IPS-NIHi7 (cell line): ENCODE measurements at regions not wholly inside any gene's neighbourhood (a gene's known extent, or its start where the extent isn't known, plus 50 kb on each side); places are given as distances from the start of the nearest gene placed in this dataset.
A peak's percentile ranks its signal among the peaks of the same experiment; 100 is the strongest.
"Not testable (repeated sequence)": the region's sequence is repeated elsewhere in the genome, so short reads cannot be mapped to it uniquely, and the experiment has no call there.

Experiments
- DNase-seq: peaks from one replicate; pipeline ENCODE4 v3.0.0; 2012; ENCODE audit warnings: mixed read lengths; ENCODE audit errors: extremely low spot score

DNA sequence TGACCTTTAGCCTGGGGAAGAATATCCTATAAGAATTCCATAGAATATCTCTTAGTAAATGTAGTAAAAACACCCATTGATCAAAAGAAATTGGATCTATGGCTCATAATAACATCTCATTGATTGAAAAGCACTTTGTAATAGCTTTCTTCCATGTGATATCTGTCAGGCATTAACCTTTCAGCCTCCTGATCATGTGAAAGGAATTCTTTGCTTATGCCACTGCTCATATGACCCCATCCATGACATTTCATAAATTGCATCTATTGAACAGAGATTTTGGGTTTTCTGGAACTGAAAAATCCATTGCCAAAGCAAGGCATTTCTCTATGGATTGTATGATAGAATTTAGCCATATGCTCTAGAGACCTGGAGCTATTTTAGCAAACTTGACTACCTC, 519.3 kb upstream of the PFKP start:
- no peak for DNase-seq

DNA sequence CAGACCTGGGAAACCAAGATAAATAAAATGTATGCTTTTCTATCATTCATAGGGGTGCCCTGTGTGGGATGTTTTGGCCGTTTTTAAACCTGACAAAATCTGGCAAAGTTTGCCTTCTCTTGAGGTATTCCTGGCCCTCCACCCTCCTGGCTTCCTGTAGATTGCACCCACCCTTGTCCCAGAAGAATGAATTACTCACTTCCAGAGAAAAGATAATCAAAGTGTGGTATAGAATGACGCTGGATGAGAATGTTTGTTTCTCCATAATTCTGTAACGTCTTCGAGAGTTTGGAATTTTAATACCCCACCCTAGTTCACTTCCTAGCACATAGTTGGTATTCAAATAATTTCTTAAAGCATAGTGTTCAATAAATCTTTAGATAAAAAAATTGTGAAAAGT, 519.7 kb upstream of the PFKP start:
- DNase-seq = no peak

DNA sequence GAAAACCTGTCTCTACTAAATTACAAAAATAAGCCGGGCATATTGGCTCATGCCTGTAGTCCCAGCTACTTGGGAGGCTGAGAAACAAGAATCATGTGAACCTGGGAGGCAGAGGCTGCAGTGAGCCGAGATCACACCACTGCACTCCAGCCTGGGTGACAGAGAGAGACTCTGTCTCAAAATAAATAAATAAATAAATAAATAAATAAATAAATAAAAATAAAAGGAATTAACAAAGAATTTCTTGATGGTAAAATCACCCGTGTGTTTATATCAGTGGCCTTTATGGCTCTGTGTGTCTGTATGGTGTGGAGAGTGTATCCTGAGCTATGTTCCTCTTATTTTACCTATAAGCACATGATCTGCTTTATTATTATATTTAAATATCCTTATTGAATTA, 520.5 kb upstream of the PFKP start:
- DNase-seq = not testable (repeated sequence)

DNA sequence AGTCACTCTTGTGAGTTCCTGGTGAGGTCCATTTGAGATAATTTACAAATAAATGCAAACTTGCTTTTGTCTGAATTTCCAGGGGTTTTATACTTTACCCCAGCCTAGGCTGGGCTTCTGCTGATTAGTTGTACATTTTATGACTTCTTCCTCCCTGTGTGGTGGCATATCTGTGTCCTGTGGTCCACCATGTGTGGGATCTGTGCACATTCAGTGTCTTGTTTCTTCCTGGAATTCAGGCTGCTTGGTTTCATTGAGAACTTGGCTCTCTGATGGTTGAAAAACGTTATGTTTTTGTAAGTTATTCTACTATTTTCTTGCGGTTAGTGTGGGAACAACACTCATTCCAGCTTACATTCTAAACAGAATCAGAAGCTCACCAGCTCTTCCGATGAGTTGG, 523.4 kb upstream of the PFKP start:
- no peak for DNase-seq

DNA sequence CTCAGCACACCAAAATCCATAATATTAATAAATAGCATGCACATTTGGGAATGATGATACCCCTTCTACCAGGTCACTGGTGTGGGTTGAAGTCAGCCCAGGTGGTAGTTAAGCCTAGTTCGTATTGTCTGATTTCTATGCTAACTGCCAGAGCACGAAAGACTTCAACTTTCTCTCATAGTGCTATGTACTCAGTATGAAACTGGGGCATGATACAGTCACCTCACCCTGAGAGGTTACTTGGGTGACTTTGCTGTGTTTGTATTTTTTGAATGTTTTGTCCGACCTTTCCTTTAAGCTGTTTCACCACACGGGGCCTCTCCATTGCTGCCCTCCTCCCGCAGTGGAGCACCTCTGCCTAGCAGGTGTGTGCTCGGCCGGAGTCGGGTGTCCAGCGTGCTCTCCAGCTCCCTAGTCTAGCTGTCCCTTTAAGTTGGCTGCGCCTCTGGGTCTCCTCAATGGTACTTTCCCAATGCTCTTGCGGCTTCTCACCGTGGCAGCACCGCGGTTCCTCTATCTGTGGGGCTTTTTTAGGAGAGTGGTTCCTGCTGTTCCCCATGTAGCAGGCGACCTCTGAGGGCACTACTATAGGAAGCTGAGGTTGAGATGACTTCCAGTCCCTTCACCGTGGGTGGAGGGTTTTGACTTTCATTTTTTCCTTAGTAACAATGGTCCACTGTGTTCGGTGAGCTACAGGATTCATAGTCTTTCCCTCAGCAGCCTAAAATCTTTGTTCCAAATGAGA, 524.0 kb upstream of the PFKP start:
- no peak for DNase-seq

DNA sequence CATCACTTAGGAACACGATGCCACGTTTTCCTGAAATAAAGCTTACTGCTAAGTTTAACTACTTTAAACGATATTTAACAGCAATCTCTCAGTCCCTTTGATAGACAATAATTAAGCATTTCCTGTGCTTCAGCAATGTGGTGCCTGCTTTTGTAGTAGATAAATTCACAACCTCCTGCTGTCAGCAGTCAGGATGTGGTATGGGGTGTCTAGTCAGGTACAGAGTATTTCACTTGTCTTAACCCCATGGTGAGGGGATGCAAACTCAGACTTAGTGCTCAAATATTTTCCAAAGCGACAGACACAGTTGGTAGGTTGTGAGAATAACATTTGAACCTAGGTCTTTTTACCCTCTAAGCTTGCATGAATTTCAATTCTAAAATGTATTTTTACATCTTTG, 526.2 kb upstream of the PFKP start:
- no peak for DNase-seq

DNA sequence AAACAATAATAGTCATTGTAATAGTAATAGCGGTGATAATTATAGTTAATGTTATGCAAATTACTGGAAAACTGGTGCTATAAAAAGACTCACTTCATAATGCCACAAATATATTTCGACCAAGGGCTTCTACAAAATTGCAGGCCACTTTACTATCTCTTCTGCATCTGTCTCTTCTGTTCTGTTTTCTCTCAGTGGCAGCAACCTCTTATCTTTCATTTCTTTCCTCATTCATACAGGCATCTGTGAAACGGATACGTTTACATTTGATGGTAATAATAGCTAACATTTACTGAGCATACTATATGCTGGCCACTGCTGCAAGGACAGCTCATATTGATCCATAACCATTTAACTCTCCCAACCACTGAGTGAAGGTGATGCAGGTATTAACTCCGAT, 537.4 kb upstream of the PFKP start:
- DNase-seq = no peak

DNA sequence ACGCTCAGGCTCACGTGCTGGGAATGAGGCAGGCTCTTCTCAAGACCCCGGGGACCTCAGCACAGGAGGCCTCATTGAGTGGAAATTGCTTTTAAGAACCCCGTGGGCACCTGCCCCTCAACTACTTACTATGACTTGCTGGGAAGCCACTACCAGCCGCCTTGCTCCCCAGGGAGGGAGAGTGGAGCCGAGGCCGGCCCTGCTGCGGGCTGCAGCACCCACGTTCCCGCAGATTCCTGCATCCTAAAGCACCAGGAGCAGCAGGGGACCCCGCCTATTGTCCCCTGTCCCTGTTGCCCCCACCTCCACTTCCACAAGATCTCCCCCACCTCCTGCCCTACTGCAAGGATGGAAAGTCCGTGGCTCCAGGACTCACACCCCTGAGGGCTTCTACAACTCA, 541.6 kb upstream of the PFKP start:
- DNase-seq = no peak

DNA sequence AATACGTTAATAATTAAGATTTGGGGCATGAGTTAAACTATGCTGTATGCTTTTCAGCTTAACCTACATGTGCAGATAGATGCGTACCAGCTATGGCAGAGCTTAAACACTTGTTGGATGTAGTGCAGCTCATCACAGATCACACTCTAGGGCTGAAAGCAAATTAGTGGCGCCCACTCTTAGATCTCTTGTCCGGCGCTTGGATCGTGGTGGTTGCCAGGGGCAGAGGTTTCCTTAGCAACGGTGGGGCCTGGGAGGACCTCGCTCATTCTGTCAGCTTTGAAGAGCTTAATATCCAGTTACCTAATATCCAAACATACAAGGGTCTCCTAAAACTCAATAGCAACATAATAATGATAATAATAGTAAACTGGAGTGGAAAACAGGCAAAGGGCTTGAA, 548.2 kb upstream of the PFKP start:
- DNase-seq = no peak

DNA sequence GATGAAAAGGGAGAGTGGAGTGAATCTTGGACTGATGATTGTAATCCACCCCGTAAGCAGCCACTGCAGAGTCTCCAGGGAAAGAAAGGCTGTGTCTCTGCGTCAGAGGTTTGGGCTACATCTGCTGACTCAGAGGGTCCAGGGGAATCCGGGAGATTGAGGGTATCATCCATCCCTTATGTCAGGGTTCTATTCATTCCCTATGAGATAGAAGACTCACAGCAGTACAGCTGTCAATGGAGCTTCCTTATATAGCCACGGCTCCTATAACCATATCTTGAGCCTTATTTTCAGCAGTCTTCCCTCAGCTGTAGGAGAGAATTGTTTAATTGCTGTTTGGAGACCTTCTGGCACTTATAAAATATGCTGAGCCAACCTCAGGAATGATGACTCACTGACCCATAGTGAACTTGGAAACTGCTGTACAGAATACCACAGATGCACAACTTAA, 558.2 kb upstream of the PFKP start:
- no peak for DNase-seq

DNA sequence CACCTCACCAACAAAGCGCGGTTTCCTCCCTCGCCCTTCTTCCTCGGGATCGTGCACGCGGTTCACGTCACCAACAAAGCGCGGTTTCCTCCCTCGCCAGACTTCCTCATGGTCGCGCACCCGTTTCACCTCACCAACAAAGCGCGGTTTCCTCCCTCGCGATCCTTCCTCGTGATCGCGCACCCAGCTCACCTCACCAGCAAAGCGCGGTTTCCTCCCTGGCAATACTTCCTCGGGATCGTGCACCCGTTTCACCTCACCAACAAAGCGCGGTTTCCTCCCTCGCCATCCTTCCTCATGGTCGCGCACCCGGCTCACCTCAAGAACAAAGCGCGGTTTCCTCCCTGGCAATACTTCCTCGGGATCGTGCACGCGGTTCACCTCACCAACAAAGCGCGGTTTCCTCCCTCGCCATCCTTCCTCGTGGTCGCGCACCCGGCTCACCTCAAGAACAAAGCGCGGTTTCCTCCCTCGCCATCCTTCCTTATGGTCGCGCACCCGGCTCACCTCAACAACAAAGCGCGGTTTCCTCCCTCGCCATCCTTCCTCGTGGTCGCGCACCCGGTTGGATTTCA, 565.9 kb upstream of the PFKP start:
- not testable (repeated sequence) for DNase-seq

DNA sequence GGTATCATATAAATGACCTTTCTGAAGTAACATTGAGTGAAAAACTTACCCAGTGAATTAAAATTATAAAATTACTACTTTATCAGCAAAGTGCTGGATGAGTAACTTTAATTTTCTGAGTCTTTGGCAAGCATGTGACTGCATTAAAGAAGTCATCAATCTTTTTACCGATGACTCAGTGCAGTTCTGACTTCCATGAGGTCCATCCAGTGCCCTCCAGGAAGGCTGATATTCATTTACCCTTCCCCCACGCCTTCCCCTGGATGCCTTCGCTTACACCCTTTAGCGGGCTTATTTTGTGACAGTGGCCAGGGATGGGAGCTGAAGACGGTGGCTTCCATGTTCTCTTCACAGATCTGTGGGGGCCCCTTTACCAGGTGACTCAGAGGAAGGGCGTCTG, 572.9 kb upstream of the PFKP start:
- no peak for DNase-seq

DNA sequence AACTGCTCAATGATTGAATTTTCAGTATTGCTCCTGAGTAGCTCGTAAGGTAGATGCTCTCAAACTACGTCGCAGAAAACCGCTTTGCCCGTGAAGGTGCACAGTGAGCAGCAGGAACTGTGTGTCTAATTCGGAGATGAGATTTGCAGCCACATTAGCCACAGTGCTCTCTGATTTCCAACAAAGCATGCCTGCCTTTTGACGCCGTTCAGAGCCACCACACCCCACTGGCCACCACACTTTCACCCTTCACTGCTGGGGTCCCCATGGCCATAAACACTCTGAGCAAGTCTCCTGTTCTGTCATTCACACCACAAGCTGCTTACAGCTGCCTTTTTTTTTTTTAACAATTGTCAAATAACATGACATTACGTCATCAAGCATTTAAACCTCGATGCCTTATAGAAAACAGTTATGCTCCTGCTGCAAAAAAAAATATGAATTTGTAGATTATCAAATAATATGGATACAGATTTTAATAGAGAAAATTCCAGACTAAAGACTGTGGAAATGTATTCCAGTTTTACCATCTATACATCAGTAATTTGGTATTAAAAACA, 578.8 kb upstream of the PFKP start:
- no peak for DNase-seq

DNA sequence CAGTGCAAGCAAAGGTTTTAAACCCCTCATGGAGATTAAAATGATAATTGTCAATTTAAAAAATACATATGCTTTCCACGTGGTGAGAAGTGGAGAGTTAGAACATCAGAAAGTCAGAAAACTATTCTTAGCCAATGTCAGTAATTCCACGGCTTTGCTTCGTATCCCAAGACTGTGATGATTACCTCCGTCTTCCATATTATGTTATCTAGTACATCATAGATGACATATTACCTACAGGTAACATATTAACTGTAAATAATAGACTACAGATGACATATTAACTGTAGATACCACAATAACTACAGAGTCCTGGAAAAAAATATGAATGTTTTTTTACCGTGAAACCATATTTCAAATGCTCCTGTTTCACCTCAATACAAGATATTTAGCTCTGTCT, 579.4 kb upstream of the PFKP start:
- DNase-seq = no peak

DNA sequence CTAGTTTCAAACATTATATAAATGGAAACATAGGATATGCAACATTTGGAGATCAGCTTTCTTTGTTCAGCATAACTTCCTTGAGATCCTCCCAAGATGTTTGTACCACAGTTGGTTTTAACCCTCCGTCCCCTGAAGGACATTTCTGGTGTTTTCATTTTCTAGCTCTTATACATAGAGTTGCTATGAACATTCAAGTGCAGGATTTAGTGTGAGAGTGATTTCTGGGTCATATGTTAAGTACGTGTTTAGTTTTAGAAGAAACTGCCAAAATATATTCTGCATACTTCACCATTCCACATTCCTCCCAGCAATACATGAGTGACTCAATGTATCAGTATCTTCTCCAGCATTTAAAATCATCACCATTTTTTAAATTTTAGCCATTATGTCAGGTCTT, 588.7 kb upstream of the PFKP start:
- no peak for DNase-seq

DNA sequence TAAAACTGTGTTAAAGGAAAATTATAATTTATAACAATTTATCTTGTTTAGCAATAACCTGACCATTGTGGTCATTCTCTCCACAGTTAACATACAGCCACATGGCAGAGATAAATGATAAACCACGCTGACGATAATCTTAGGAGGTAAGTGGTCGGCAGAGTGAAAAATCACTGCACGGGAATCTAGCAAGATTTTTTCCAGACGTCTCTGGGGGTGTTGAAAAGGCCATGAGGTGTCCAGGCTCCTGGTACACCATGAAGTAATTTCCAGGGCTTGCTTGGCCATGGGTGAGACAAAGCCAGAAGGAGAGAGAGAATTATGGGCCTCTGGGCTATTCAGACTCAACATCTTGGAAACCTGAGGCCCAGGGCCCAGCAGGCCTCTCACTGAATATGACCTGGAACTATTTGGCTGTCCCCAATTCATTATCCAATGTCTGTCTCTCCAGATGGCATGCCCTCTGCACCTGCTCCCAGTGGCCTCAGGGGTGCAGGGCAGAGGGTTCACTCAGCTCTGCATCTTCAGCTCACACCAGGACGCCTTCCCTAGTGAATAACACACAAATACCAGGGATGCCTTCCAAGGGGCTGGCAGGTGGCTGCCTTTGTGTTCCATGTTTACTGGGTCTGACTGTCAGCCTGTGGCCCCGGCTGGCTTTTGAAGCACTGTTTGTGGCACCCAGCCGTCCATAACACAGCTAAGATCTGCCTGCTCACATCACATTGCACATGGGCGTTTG, 590.4 kb upstream of the PFKP start:
- DNase-seq = peak; percentile 73

DNA sequence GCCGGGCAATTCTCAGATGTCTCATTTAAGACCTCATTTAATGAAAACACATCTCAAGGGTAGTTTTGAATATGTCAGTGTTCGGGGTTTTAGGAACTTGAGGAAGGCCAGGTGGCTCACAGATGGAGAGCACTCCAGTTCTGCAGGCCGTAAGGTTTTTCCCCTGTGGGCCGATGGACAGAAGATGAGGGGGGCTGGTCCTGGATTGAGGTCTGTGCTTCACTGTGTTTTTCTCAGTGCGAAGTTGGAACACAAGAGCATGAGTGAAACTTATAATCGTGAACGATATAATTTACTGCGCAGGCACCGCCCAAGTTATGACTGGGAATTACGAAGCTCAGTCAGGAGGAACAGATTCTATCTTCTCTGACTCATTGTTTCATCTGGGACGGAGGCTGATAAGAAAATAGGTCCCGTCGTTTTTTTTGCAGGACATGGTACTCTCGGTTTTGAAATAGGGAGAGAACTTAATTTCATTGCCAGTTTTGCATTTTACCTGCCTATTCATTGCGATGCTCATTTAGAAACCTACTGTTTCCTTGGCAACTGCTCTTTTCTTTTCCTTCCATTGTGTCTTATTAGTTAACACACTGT, 591.0 kb upstream of the PFKP start:
- DNase-seq = no peak

DNA sequence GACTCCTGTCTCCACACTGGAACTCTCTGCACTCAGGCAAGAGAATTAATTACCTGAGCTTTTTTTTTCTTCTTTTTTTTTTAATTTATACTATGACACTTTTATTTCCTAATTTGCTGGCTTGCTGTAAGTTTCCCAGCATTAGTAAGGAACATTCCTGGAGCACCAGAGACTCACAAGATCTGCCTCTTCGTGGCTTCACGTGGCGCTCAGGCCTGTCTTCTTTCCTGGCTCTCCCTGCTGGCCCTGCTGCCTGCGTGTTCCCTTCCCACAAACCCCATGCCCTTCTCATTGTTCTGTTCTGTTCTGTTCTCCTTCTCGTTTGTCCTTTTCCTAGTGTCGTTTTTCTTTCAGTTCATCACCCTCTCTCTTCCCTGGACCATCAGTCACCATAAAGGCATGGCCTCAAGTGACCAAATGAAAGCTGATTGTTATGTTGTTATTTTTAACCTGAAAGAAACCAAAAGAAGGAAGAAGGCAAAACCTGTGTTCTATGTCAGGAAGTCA, 591.6 kb upstream of the PFKP start:
- DNase-seq = no peak

DNA sequence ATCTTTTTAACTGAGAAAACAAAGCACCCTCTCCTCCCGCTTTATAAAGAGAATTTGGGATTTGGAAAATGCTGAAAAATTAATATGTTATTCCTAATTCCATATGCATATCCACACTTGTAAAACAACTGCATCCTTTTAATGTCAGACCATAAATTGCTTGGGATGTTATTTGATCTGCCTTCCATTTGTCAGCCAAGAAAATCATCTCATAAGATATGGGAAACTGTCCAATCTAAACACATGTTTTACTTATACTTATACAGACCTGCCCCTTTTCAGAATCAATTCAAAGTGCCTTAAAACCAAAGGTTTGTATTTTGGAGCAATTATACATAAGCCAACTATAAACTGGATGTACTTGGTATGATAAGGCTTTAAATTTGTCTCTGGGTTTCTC, 595.5 kb upstream of the PFKP start:
- DNase-seq = no peak

DNA sequence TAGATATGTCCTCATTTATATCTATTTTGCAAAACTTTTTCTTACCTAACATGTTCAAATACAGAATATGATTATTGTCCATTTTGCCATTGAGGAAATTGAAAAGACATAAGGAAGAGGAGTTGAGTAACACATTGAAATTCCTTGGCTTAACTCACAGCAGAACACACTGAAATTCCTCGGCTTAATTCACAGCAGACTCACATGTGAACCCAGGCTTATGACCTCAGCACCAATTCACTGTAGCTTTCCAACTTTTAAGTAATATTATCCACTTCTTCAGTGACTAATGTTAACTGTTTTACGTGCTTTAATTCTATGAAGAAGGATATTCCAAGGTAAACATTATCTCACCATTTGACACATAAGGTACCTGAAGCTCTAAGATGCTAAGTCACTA, 597.5 kb upstream of the PFKP start:
- no peak for DNase-seq

DNA sequence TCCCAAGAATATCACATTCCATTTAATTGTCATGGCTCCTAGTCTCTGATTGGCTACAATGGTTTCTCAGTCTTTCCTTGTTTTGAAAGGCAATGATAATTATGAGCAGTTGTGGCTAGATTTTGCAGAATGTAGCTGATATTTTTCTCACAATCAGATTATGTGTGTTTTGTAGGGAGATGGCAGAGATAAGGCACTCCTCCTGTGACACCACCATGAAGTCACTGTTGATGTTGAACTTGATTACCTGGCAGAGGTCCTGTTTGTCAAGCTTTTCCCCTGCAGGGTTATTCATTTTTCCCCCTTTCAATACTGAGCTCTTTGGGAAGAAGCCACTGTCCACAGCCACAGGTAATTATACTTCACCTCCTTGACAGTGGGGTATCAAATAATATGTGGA, 602.9 kb upstream of the PFKP start:
- DNase-seq = no peak

DNA sequence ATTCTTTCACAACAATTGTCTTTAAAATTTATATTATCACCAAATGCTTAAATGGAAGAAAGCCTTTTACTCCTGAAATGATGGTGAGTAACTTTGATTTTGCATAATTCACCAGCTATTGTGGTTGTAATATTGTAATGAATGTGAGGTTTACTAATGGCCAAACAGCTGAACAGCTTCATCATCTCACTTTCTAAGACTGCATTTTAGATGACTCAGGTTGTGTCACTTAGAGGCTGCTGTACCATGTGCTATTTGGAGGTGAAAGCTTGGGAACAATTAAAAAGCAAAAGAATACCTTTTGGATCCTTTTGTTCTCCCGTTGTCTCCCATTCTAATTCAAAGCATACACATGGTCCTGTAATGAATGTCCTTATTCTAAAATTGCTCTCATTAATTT, 604.0 kb upstream of the PFKP start:
- no peak for DNase-seq
